GM19452 (cell line): ENCODE measurements at regions not wholly inside any gene's neighbourhood (a gene's known extent, or its start where the extent isn't known, plus 50 kb on each side); places are given as distances from the start of the nearest gene placed in this dataset.

ENCODE experiments used
- ATAC-seq: cut with Tn5 transposase; IDR thresholded peaks from one replicate; pipeline ENCODE4 v1.9.1; 2021; ENCODE audit not compliant: unreplicated experiment

GRCh38 chr1:220979371-220979770 lies 100.1 kb downstream of the HLX start:
- ATAC-seq = no peak

- ATAC-seq = no peak
Measured at GRCh38 chr1:220982686-220983085, 103.4 kb downstream of the HLX start.

- no peak for ATAC-seq
Measured at GRCh38 chr1:220983877-220984635, 104.8 kb downstream of the HLX start.

GRCh38 chr1:220990427-220991339 lies 111.4 kb downstream of the HLX start:
- ATAC-seq = no peak

- ATAC-seq = no peak
Measured at GRCh38 chr1:220991506-220991905, 112.3 kb downstream of the HLX start.

- no peak for ATAC-seq
Measured at GRCh38 chr1:220991959-220992704, 112.9 kb downstream of the HLX start.

GRCh38 chr1:220992705-220993052 lies 113.4 kb downstream of the HLX start:
- no peak for ATAC-seq

- ATAC-seq = no peak
Measured at GRCh38 chr1:220994671-220995070, 115.4 kb downstream of the HLX start.

GRCh38 chr1:220997791-220998190 lies 118.5 kb downstream of the HLX start:
- ATAC-seq = no peak

GRCh38 chr1:220999872-221000863 lies 120.9 kb downstream of the HLX start:
- no peak for ATAC-seq

GRCh38 chr1:221001167-221001566 lies 121.9 kb downstream of the HLX start:
- ATAC-seq = no peak

GRCh38 chr1:221002601-221003000 lies 123.4 kb downstream of the HLX start:
- no peak for ATAC-seq

GRCh38 chr1:221011145-221011544 lies 131.9 kb downstream of the HLX start:
- ATAC-seq = no peak

GRCh38 chr1:221012120-221012519 lies 132.9 kb downstream of the HLX start:
- no peak for ATAC-seq

- no peak for ATAC-seq
Measured at GRCh38 chr1:221013691-221014660, 134.7 kb downstream of the HLX start.

- no peak for ATAC-seq
Measured at GRCh38 chr1:221015159-221015790, 136.0 kb downstream of the HLX start.

- no peak for ATAC-seq
Measured at GRCh38 chr1:221016751-221017150, 137.5 kb downstream of the HLX start.

GRCh38 chr1:221018414-221018813 lies 139.2 kb downstream of the HLX start:
- ATAC-seq = no peak

- no peak for ATAC-seq
Measured at GRCh38 chr1:221022331-221022730, 143.1 kb downstream of the HLX start.
